CD14-positive monocyte (primary cell): ENCODE measurements at regions not wholly inside any gene's neighbourhood (a gene's known extent, or its start where the extent isn't known, plus 50 kb on each side); places are given as distances from the start of the nearest gene placed in this dataset.

Experiments
- DNase-seq, 3 donors: peaks; one replicate each; pipeline ENCODE4 v3.0.0-alpha.2; 2011 to 2022
- H2AFZ ChIP-seq: 2 replicates; pipeline ENCODE4 v1.6.0; 2012; ENCODE audit warnings: mild to moderate bottlenecking, low read depth, low read length, inconsistent platforms; ENCODE audit not compliant: insufficient read depth, poor library complexity, severe bottlenecking
- H3K27ac ChIP-seq, 2 donors: 1 replicate in 1 of 2; 2 replicates in 1 of 2; pipeline ENCODE4 v1.5.1; 2012 to 2013; ENCODE audit warnings: low read length in 2 of 2, control low read depth in 1 of 2, inconsistent platforms in 1 of 2, low read depth in 1 of 2, mild to moderate bottlenecking in 1 of 2
- H3K27me3 ChIP-seq, 2 donors: one replicate each; pipeline versions ENCODE4 v1.6.0 to v1.6.1; 2011 to 2013; ENCODE audit warnings: low read length in 2 of 2; ENCODE audit not compliant: control insufficient read depth in 2 of 2, insufficient read depth in 2 of 2
- H3K36me3 ChIP-seq, 2 donors: replicated peaks in 1 of 2; 1 replicate in 1 of 2; 2 replicates in 1 of 2; pipeline versions ENCODE4 v1.5.1 to v1.6.1; 2012 to 2013; ENCODE audit warnings: low read length in 2 of 2, control low read depth in 1 of 2, inconsistent platforms in 1 of 2, mild to moderate bottlenecking in 1 of 2; ENCODE audit not compliant: insufficient read depth in 2 of 2, control insufficient read depth in 1 of 2
- H3K4me1 ChIP-seq, 2 donors: 1 replicate in 1 of 2; 2 replicates in 1 of 2; pipeline versions ENCODE4 v1.5.1 to v1.6.1; 2012 to 2013; ENCODE audit warnings: low read length in 2 of 2, control low read depth in 1 of 2, inconsistent platforms in 1 of 2, mild to moderate bottlenecking in 1 of 2, moderate library complexity in 1 of 2; ENCODE audit not compliant: insufficient read depth in 2 of 2, control insufficient read depth in 1 of 2
- H3K4me2 ChIP-seq: replicated peaks from 2 replicates; pipeline ENCODE3; 2012; ENCODE audit warnings: low read length, moderate library complexity, mild to moderate bottlenecking; ENCODE audit not compliant: poor library complexity, severe bottlenecking; ENCODE audit errors: extremely low read depth
- H3K4me3 ChIP-seq, 3 experiments: fragments of 200-600 bp in 1 of 3; sonication (generic) in 1 of 3; replicated peaks in 1 of 3; 1 replicate in 2 of 3; 2 replicates in 1 of 3; pipeline ENCODE4 v1.5.1; 2011 to 2013; ENCODE audit warnings: low read length in 3 of 3, mild to moderate bottlenecking in 3 of 3, control low read depth in 2 of 3, low read depth in 2 of 3, inconsistent platforms in 1 of 3, moderate library complexity in 1 of 3
- H3K79me2 ChIP-seq: 2 replicates; pipeline ENCODE4 v1.6.0; 2012; ENCODE audit warnings: mild to moderate bottlenecking, control low read depth, inconsistent platforms, low read length, moderate library complexity; ENCODE audit not compliant: insufficient read depth
- H3K9ac ChIP-seq: 2 replicates; pipeline ENCODE4 v1.6.0; 2017; ENCODE audit warnings: low read length, mild to moderate bottlenecking; ENCODE audit not compliant: insufficient read depth, poor library complexity, severe bottlenecking
- H3K9me3 ChIP-seq, 2 donors: replicated peaks in 1 of 2; 1 replicate in 1 of 2; 2 replicates in 1 of 2; pipeline versions ENCODE4 v1.5.1 to v1.6.1; 2012 to 2013; ENCODE audit warnings: low read length in 2 of 2, control low read depth in 1 of 2; ENCODE audit not compliant: control insufficient read depth in 1 of 2, insufficient read depth in 1 of 2
- H4K20me1 ChIP-seq: 2 replicates; pipeline ENCODE4 v1.6.0; 2012; ENCODE audit warnings: mild to moderate bottlenecking, low read length, control low read depth, moderate library complexity; ENCODE audit not compliant: insufficient read depth
- H3K27ac Mint-ChIP-seq, 7 donors: one replicate each; pipeline ENCODE4 v1.8.0; 2020; ENCODE audit warnings: mild to moderate bottlenecking in 7 of 7, mixed read lengths in 7 of 7, moderate library complexity in 6 of 7, inconsistent platforms in 2 of 7
- H3K27me3 Mint-ChIP-seq, 3 donors: one replicate each; pipeline ENCODE4 v1.8.0; 2021 to 2022; ENCODE audit warnings: low read depth in 3 of 3, mild to moderate bottlenecking in 3 of 3, mixed read lengths in 3 of 3, moderate library complexity in 3 of 3, inconsistent platforms in 1 of 3
- H3K36me3 Mint-ChIP-seq, 2 donors: one replicate each; pipeline ENCODE4 v1.8.0; 2020; ENCODE audit warnings: mixed read lengths in 2 of 2, inconsistent platforms in 1 of 2, mild to moderate bottlenecking in 1 of 2
- H3K4me1 Mint-ChIP-seq: one replicate; pipeline ENCODE4 v1.8.0; 2020; ENCODE audit warnings: mild to moderate bottlenecking, mixed read lengths
- H3K4me3 Mint-ChIP-seq, 2 donors: one replicate each; pipeline ENCODE4 v1.8.0; 2020; ENCODE audit warnings: mild to moderate bottlenecking in 2 of 2, mixed read lengths in 2 of 2, moderate library complexity in 1 of 2
- H3K9me3 Mint-ChIP-seq, 7 donors: one replicate each; pipeline ENCODE4 v1.8.0; 2020 to 2022; ENCODE audit warnings: mixed read lengths in 7 of 7, mild to moderate bottlenecking in 6 of 7, moderate library complexity in 6 of 7, inconsistent platforms in 2 of 7
- WGBS: methylation state at CpG from one replicate; pipeline ENCODE4 v1.1.5; 2013; ENCODE audit warnings: missing lambda C conversion rate; ENCODE audit not compliant: insufficient coverage; 5-methylcytosine and 5-hydroxymethylcytosine counted together
- intact Hi-C, 2 donors: fragments of 100-400 bp; cut with micrococcal nuclease; formaldehyde crosslinking; loops; one replicate each; pipeline versions ENCODE4 v1.15.0 to v1.15.1; 2023
- TF ChIP-seq, protein P1 (sequence below): fragments of 200-600 bp; IDR thresholded peaks from one replicate; pipeline ENCODE4 v1.8.0; 2022; ENCODE audit warnings: antibody characterized with exemption, mild to moderate bottlenecking

DNA sequence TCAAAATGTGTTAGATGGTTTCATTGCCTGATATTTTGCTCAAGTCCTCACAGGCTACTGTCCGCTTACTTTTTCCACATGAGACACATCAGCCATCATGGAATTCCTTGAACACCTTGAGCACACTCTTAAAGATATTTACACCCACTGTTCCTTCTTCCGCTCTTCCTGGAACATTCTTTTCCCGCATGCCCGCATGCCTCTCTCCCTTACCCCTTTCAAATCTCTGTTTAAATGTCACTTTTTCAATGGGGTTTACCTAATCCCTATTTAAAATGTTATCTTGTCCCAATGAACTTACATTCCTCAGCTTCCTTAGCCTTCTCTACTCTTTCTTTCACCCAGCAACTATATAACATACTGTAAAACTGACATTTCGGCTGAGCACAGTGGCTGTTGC is 503.3 kb upstream of the PTCHD4 start:
- no peak overlapping the region for H3K4me3 ChIP-seq
- no peaks in the 10 kb centered on the region for H3K79me2 ChIP-seq
- no peak for DNase-seq
- no peaks in the 10 kb centered on the region for H3K27me3 ChIP-seq
- Mint-ChIP-seq H3K36me3 (no peaks in the 10 kb centered on the region), H3K9me3 (peaks cover 2 to 9% (median 2%) of the 10 kb centered on the region in 7 donors), H3K4me1 (no peaks in the 10 kb centered on the region), H3K27ac (no peak overlapping the region), H3K4me3 (no peak overlapping the region), H3K27me3 (peaks cover 0 to 2% (median 0%) of the 10 kb centered on the region in 3 donors)
- H3K36me3 ChIP-seq = no peaks in the 10 kb centered on the region
- intact Hi-C loops = no loop called here
- H4K20me1 ChIP-seq = no peaks in the 10 kb centered on the region
- H2AFZ ChIP-seq = no peak overlapping the region
- no peaks in the 10 kb centered on the region for H3K4me1 ChIP-seq
- H3K9ac ChIP-seq = no peak overlapping the region
- H3K4me2 ChIP-seq = no peak overlapping the region
- TF ChIP-seq, protein P1, sequence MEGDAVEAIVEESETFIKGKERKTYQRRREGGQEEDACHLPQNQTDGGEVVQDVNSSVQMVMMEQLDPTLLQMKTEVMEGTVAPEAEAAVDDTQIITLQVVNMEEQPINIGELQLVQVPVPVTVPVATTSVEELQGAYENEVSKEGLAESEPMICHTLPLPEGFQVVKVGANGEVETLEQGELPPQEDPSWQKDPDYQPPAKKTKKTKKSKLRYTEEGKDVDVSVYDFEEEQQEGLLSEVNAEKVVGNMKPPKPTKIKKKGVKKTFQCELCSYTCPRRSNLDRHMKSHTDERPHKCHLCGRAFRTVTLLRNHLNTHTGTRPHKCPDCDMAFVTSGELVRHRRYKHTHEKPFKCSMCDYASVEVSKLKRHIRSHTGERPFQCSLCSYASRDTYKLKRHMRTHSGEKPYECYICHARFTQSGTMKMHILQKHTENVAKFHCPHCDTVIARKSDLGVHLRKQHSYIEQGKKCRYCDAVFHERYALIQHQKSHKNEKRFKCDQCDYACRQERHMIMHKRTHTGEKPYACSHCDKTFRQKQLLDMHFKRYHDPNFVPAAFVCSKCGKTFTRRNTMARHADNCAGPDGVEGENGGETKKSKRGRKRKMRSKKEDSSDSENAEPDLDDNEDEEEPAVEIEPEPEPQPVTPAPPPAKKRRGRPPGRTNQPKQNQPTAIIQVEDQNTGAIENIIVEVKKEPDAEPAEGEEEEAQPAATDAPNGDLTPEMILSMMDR = no peak
- peaks cover 0 to 5% of the 10 kb centered on the region in 2 donors for H3K9me3 ChIP-seq
- H3K27ac ChIP-seq = no peak overlapping the region
- 94% methylated on average over 5 of the region's 5 CpGs for WGBS

DNA sequence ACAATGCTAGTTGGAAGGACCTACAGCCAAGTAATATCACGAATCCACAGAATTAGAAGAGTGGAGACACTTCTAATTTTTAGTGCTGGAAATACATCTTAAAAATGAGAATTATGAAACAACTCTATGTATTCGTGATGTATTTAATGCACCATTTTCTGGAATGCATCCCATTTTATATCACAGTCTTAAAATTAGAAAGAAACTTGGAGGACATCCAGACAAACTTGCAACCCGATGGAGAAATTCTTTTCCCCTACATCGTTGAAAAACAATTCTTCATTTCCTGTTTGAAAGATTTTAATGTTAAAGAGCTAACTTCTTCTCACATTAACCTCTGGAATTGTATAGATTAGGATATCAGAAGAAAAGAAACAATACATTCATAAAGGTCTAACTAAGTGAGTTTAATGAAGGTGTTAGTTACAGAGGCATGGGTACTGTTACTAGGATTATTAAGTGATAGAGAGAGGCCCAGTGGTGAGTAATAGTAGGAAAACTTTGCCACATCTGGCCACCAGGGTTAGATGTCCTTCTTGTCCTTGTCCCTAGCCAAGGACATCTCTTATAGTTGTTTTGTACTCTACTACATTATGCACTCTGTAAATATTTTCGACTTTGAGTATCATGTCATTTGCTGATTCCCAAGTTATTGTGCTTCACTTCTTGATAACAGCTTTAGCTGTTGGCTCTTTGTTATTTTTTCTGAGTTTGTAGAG is 502.4 kb upstream of the PTCHD4 start:
- Mint-ChIP-seq H3K27ac (no peak overlapping the region), H3K36me3 (no peaks in the 10 kb centered on the region), H3K4me1 (no peaks in the 10 kb centered on the region), H3K4me3 (no peak overlapping the region), H3K9me3 (peaks cover 2 to 7% (median 2%) of the 10 kb centered on the region in 7 donors), H3K27me3 (peaks cover 0 to 2% (median 0%) of the 10 kb centered on the region in 3 donors)
- no peaks in the 10 kb centered on the region for H3K36me3 ChIP-seq
- H3K4me2 ChIP-seq = no peak overlapping the region
- H3K4me3 ChIP-seq = no peak overlapping the region
- TF ChIP-seq, protein P1 = no peak
- no CpG with 5 or more reads among the region's 5 CpGs for WGBS
- DNase-seq = no peak
- H3K9ac ChIP-seq = no peak overlapping the region
- no peak overlapping the region for H2AFZ ChIP-seq
- H3K4me1 ChIP-seq = no peaks in the 10 kb centered on the region
- no peaks in the 10 kb centered on the region for H3K27me3 ChIP-seq
- intact Hi-C loops = no loop called here
- H3K79me2 ChIP-seq = no peaks in the 10 kb centered on the region
- H3K27ac ChIP-seq = no peak overlapping the region
- H3K9me3 ChIP-seq = peaks cover 0 to 3% of the 10 kb centered on the region in 2 donors
- H4K20me1 ChIP-seq = no peaks in the 10 kb centered on the region
